T-helper 1 cell treated with Interleukin-12 subunit alpha and Interleukin-12 subunit beta and Interleukin-4 antibody, amounts not matched to agents 30 ng/mL and 1 ng/mL, for 36 hours (primary cell): ENCODE measurements at regions not wholly inside any gene's neighbourhood (a gene's known extent, or its start where the extent isn't known, plus 50 kb on each side); places are given as distances from the start of the nearest gene placed in this dataset.
"Not testable (repeated sequence)": the region's sequence is repeated elsewhere in the genome, so short reads cannot be mapped to it uniquely, and the experiment has no call there.

Experiments used
- intact Hi-C: fragments of 100-400 bp; cut with micrococcal nuclease; formaldehyde crosslinking; loops from one replicate; pipeline ENCODE4 v1.15.1; 2024

GRCh38 chr7:12985228-12985627, 297.8 kb downstream of the ARL4A start:
- intact Hi-C loops = loop anchor here (5.0 kb wide), 1 partner anchor 308 kb away; no protein-coding TSS in a partner anchor

DNA sequence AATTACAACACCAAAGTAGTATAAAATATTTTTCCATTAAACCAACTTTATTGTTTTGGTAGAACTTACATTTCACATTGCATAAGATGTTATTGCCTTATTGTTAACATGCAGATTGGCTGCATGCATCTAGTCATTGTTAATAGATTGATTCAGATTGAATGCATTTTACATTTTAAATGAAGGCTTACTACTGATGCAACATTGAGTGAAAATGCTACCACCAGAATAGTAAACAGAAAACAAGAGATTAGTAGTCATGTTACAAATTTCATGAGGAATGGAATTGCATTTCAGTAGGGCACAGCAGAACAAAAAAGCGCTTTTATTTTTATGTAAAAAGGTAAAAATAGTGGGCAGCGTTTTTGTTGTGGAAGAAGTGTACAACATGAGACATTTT, 298.3 kb downstream of the ARL4A start:
- intact Hi-C loops = loop anchor here (5.0 kb wide), 1 partner anchor 308 kb away; no protein-coding TSS in a partner anchor

DNA sequence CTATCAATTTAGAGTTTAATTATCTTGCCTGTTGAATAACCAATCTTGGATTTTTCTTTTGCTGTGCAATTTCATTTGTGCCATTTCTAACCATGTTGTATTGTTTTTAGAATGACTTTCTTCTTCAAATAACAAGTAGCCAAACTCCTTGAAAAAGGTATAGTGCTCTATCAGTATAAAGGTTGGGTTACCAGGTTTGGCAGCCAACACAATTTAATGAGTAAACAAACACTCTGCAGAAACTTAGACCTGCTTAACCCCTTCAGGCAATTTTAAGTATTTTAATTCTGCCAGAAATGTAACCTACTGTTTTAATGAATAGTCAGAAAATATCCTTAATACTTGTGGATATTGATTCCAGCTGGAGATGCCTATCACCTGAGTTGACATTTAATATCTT, 299.8 kb downstream of the ARL4A start:
- intact Hi-C loops = loop anchor here (5.0 kb wide), 1 partner anchor 310 kb away; no protein-coding TSS in a partner anchor

DNA sequence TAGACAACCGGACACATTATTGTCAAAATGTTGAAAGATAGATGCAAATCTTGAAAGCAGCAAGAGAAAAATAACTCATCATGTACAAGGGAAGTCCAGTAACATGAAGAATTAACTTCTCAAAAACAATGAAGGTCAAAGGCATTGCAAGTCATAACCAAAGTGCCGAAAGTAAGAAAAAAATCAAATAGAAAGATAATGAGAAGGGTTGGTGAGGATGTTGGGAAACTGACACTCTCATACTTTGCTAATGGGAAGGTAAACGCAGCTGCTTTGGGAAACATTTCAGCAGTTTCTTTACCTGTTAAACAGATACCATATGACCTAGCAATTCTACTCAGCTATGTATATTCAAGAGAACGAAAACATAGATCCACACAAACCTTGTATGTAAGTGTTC, 303.0 kb downstream of the ARL4A start:
- intact Hi-C loops = no loop called here

DNA sequence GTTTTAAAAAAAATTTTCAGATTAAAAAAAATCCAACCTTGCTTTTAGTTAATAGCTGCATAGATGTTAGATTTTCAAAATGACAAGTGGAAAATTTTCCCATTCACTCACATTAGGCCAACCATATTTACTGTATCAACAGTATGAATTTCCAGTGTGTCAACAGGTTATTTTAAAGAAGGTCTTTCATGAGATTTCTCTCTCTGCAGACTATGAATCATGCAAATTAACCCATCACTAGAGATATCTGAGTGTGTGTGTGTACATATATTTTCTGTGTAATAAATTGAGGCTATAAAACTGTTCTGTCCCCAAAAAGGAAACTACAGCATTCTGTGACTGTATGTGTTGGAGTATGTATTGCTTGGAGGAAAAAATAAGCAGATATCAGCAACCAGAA, 305.6 kb downstream of the ARL4A start:
- intact Hi-C loops = no loop called here

DNA sequence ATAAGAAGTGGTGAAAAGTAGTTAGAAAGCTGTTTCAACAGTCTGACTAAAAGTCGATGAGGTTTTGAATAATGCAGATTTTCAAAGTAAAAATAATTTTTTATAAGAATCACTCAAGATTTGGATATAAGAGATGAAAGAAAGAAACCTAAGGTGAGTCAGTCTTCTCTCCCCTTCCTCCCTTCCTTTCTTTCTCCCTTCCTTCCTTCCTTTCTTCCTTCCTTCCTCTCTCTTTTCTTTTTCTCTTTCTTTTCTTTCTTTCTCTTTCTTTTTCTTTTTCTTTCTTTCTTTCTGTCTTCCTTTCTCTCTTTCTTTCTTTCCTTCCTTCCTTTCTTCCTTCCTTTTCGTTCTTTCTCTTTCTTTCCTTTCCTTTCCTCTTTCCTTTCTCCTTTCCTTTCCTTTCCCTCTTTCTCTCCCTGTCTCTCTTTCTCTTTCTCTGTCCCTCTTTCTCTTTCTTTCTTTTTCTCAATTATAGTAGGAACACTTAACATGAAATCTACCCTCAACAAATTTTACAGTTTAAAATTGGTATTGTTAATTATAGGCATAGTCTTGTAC, 308.6 kb downstream of the ARL4A start:
- intact Hi-C loops = no loop called here

DNA sequence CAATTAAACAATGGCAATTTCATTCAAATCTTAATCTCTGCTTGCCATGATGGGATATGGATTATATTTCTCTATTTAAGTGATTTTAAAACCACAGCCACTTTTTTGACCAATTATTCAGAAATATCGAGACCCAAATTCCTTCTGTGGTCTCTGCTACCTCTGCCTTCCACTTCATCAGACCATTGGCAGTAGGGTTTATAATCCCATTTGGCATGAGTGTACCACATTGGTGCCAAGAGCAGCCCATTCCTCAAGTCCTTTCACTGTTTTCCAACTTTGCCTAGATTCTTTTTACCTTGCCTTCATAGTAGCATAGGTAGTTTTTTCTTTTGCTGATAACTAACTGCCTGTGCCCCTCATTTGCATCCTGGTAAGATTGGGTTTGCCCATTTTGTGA, 319.9 kb downstream of the ARL4A start:
- intact Hi-C loops = no loop called here

GRCh38 chr7:13009517-13009916, 322.1 kb downstream of the ARL4A start:
- intact Hi-C loops = no loop called here

DNA sequence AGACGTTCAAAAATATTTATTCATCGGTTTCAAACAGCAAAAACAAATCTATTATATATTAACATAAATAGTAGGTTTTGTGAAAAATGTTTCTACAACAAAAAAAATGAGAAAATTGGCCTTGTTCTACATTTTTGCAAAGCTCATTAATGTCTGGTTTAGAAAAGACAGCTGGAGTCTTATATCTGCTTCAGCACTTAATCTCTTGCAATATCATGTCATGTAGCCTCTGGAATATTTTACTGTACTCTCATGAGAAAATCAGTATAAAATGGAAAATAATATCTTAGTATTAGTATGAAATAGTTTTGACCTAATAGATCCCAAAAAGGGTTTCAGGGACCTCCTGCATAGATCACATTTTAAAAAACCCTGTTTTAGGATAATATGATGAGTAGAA, 326.6 kb downstream of the ARL4A start:
- intact Hi-C loops = no loop called here

DNA sequence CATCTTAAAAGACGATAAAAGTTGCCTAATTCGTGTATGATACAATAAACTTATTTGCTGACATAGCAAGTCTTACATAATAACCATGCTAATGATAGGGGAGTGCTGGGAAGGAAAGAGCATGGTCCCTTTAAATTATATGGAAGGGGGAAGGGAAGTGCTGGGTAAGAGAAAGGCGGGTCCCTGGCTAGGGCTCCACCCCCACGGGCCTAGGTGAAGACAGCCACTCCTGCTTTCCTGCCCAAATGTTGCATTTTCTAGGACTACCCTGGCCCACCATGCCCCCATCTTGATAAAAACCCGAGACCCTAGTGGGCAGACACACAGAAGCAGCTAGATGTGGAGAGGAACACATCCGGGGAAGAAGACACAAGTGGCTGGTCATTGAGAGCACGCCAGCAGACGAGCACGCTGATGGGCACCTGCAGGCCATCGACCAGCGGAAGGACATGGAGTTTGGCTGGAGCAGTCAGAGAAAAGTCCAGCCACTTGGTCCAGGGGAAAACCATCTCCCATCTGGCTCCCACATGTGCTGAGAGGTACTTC, 328.7 kb downstream of the ARL4A start:
- intact Hi-C loops = no loop called here

DNA sequence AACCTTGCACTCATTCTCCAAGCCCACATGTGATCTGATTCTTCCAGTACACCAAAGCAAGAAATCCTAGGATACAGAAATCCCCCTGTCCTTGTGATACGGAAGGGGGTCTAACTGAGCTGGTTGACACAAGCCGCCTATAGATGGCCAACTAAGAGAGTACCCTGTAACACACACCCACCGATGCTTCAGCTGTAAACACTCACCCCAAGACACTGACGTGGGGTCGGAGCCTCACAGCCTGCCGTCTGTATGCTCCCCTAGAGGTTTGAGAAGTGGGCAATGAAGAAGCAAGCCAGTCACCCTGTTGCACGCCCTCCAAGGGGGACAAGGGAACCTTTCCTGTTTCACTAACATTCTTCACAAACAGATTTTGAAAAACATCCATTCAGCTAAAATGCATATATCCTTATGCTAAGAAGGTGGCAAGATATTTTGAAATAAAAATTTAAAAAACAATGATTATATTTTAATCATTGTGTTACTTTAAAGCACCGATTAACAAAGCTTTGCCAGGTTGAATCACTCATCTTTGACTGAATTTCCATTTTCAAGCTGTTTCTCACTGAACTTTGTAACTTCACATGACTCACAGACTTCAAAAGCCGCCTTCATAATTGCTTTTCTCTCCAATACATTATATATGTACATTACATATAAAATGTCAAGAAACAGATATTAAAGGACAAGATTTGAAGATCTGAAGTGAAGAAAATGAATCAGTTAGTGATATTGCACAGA, 329.3 kb downstream of the ARL4A start:
- intact Hi-C loops = no loop called here

GRCh38 chr7:13017333-13017857, 330.0 kb downstream of the ARL4A start:
- intact Hi-C loops = no loop called here

DNA sequence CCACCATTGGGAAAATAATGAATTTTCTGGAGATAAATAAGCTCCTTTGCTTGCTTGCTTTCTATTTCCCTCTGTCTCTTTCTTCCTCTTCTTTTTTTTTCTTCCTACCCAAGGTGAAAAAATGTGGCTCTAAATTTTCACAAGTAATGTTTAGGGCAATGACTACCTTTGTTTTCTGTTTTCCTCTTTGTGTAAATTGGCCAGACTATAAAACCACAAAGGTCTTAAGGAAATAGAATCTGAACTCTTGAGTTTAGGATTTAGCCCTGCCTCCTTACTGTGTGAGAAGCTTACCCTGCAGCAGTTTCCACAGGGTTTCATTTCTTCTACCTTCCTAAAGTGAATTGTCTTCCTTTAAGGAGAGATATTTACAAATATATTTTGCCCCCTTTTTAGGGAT, 330.4 kb downstream of the ARL4A start:
- intact Hi-C loops = no loop called here

DNA sequence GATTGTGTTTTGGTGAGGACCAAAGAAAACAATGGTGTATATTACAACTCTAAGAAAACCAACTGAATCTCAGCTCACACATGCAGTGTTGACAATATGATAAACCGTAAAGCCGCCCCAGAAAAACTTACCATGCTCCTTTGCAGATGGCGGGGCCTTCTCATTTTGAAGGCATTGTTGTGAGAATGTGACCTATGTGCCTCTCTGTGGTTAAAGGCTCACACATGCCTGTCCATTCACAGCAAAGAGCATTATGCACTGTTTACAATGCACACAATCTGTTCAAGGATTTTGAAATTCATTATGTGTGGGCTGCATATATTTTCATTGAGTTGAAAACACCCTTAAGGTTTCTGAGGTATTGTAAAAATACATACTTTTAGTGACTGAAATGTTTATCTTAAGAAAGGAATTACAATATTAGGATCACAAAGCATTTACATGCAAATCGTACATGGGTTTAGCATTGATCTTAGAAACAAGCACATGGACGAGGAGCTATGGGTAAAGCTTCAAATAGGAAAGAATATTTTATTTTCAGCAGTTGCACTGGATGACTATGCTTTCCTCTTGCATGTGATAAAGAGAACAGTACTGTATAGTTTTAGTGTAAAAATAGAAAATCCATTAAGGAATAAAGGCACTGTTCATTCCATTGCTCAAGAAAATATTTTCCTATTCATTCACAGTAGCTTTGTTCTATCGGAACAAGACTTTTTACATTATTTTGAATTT, 334.3 kb downstream of the ARL4A start:
- intact Hi-C loops = no loop called here

- intact Hi-C loops = no loop called here
Measured at GRCh38 chr7:13024121-13024674, 336.8 kb downstream of the ARL4A start.

DNA sequence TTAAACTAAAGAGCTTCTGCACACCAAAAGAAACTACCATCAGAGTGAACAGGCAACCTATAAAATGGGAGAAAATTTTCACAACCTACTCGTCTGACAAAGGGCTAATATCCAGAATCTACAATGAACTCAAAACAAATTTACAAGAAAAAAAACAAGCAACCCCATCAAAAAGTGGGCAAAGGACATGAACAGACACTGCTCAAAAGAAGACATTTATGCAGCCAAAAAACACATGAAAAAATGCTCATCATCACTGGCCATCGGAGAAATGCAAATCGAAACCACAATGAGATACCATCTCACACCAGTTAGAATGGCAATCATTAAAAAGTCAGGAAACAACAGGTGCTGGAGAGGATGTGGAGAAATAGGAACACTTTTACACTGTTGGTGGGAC, 337.6 kb downstream of the ARL4A start:
- intact Hi-C loops = not testable (repeated sequence)

DNA sequence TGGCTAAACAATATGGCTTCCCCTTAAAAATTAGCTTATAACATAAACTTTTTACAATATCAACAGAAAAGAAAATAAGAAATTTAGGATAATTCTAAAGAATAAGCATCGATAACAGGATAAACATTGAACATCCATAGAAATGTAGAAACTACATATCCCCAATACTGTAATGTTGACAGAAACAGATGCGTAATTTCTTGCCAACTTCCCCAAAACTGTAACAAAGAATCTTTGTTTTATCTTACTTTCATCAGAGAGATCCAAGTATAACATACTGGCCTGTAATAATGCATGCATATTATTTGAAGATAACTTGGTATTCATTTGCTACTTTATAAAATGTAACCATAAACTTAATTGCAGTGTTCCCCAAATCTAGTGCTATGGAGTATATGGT, 339.9 kb downstream of the ARL4A start:
- intact Hi-C loops = no loop called here

GRCh38 chr7:13028036-13028824, 340.8 kb downstream of the ARL4A start:
- intact Hi-C loops = no loop called here

DNA sequence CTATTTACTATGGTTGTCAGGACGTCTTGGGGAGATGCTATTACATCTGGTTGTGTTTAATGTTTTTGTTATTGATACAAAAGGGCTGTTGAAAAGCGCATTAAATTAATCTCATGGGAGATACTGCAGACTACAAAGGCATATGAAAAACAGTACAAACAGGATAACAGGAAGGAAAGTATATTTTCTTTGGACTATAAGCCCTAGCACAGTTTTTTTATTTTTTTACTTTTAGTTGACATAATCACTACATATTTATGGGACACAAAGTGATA, 341.3 kb downstream of the ARL4A start:
- intact Hi-C loops = no loop called here

DNA sequence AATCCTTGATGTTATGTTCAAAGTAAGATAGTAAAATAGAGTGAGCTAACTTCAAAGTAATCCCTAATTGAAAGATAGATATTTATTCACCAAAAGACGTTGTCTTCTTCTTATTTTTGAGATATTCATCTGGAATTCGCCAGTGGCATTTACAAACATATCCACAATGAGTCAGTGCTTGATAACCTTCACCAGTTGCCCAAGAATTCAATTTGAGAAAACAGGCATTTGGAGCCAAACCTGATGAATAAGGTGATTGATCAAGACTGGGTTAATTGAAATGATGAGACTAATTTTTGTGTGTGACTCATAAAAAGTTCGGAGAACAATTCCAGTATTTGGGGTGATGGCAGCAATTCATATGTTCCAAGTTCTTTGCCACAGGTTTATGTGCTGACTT, 344.0 kb downstream of the ARL4A start:
- intact Hi-C loops = no loop called here

- intact Hi-C loops = no loop called here
Measured at GRCh38 chr7:13032084-13032483, 344.7 kb downstream of the ARL4A start.
